ENCODE measurements at regions not wholly inside any gene's neighbourhood (a gene's known extent, or its start where the extent isn't known, plus 50 kb on each side); places are given as distances from the start of the nearest gene placed in this dataset.

DNA sequence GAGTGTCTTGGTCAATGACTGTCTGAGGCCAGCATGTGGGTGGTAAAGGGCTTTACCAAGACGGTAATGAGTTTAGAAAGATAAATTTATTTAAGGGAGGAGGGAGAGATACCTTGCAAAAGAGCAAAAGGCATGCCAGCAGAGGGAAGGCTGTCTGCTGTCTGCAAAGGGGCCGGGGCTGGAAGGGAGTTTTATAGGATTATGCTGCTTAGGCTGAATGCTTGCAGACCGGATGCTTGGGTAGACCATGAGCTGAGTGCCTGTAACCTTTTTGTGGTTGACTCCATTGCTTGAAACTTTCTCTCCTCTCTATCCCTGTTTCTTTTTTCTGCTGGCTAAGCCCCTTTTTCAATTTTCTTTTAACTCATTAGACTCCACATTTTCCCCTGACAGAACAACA is 1543.0 kb downstream of the OTOL1 start:
- ChIA-PET CTCF (ENCODE audit: low intra/inter-chr PET ratio) (no interaction called here), POLR2A (no interaction called here)
- no peaks in the 10 kb centered on the region for H3K9me1 ChIP-seq (ENCODE audit: control insufficient read depth, insufficient read depth, low read length)
- no TSS peak for BruUV-seq (replicated peaks)
- no peaks in the 10 kb centered on the region for H3K27me3 ChIP-seq (ENCODE audit: control insufficient read depth in 2 of 2, insufficient read depth in 2 of 2, low read length in 2 of 2)
- FAIRE-seq (no peak), ATAC-seq (no peak), DNase-seq (ENCODE audit: extremely low read depth in 1 of 4, low spot score in 3 of 4) (no peak)
- H3K4me2 ChIP-seq (ENCODE audit: insufficient read depth, low read length): no peak overlapping the region
- in situ Hi-C loops (cut with MboI) (no loop called here), intact Hi-C loops (cut with micrococcal nuclease) (no loop called here)
- no peaks in the 10 kb centered on the region for H3K9me3 ChIP-seq (replicated peaks; ENCODE audit: control insufficient read depth, insufficient read depth, low read depth, low read length)
- WGBS (ENCODE audit: insufficient coverage, low coverage, missing lambda C conversion rate): 4% methylated on average over 3 of the region's 3 CpGs
- no peak overlapping the region for H3K9ac ChIP-seq (ENCODE audit: insufficient read depth in 1 of 2, low read depth in 2 of 2, low read length in 2 of 2)
- no peak overlapping the region for H3K4me3 ChIP-seq
- no peaks in the 10 kb centered on the region for H3K79me2 ChIP-seq (ENCODE audit: control insufficient read depth, insufficient read depth, low read length)
- H4K20me1 ChIP-seq (replicated peaks; ENCODE audit: control insufficient read depth, insufficient read depth, low read length): no peaks in the 10 kb centered on the region
- TF ChIP-seq ZFPM2 (CRISPR knock-in tag; IDR thresholded peaks at IDR 0.05) (no peak), GATAD2A (IDR thresholded peaks at IDR 0.05) (no peak), MED1 (CRISPR knock-in tag; IDR thresholded peaks at IDR 0.05; ENCODE audit: borderline replicate concordance) (no peak), ZNF384 (IDR thresholded peaks at IDR 0.05; ENCODE audit: low read depth, low read length) (no peak), ZSCAN29 (IDR thresholded peaks at IDR 0.05) (no peak), TCF7 (IDR thresholded peaks at IDR 0.05; ENCODE audit: borderline replicate concordance) (no peak), CBFA2T2 (conservative IDR thresholded peaks at IDR 0.05) (no peak), CHD2 (IDR thresholded peaks at IDR 0.05; ENCODE audit: low read depth, low read length) (no peak), MYNN (IDR thresholded peaks at IDR 0.05) (no peak), MYNN (CRISPR knock-in tag; IDR thresholded peaks at IDR 0.05) (no peak), PCBP1 (IDR thresholded peaks at IDR 0.05; ENCODE audit: low read depth, low read length, poor library complexity, severe bottlenecking) (no peak), FOXA1 (IDR thresholded peaks at IDR 0.05; ENCODE audit: borderline replicate concordance) (no peak), XRCC3 (IDR thresholded peaks at IDR 0.05) (no peak), HSF4 (CRISPR knock-in tag; IDR thresholded peaks at IDR 0.05; ENCODE audit: borderline replicate concordance) (no peak), CTBP1 (IDR thresholded peaks at IDR 0.05; ENCODE audit: borderline replicate concordance) (no peak)
- TF ChIP-seq, protein P1, sequence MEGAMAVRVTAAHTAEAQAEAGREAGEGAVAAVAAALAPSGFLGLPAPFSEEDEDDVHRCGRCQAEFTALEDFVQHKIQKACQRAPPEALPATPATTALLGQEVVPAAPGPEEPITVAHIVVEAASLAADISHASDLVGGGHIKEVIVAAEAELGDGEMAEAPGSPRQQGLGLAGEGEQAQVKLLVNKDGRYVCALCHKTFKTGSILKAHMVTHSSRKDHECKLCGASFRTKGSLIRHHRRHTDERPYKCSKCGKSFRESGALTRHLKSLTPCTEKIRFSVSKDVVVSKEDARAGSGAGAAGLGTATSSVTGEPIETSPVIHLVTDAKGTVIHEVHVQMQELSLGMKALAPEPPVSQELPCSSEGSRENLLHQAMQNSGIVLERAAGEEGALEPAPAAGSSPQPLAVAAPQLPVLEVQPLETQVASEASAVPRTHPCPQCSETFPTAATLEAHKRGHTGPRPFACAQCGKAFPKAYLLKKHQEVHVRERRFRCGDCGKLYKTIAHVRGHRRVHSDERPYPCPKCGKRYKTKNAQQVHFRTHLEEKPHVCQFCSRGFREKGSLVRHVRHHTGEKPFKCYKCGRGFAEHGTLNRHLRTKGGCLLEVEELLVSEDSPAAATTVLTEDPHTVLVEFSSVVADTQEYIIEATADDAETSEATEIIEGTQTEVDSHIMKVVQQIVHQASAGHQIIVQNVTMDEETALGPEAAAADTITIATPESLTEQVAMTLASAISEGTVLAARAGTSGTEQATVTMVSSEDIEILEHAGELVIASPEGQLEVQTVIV (CRISPR knock-in tag; IDR thresholded peaks at IDR 0.05; ENCODE audit: borderline replicate concordance): no peak
- TF ChIP-seq, protein P2, sequence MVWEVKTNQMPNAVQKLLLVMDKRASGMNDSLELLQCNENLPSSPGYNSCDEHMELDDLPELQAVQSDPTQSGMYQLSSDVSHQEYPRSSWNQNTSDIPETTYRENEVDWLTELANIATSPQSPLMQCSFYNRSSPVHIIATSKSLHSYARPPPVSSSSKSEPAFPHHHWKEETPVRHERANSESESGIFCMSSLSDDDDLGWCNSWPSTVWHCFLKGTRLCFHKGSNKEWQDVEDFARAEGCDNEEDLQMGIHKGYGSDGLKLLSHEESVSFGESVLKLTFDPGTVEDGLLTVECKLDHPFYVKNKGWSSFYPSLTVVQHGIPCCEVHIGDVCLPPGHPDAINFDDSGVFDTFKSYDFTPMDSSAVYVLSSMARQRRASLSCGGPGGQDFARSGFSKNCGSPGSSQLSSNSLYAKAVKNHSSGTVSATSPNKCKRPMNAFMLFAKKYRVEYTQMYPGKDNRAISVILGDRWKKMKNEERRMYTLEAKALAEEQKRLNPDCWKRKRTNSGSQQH (CRISPR knock-in tag; IDR thresholded peaks at IDR 0.05): no peak
- TF ChIP-seq, protein P3, sequence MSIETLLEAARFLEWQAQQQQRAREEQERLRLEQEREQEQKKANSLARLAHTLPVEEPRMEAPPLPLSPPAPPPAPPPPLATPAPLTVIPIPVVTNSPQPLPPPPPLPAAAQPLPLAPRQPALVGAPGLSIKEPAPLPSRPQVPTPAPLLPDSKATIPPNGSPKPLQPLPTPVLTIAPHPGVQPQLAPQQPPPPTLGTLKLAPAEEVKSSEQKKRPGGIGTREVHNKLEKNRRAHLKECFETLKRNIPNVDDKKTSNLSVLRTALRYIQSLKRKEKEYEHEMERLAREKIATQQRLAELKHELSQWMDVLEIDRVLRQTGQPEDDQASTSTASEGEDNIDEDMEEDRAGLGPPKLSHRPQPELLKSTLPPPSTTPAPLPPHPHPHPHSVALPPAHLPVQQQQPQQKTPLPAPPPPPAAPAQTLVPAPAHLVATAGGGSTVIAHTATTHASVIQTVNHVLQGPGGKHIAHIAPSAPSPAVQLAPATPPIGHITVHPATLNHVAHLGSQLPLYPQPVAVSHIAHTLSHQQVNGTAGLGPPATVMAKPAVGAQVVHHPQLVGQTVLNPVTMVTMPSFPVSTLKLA (conservative IDR thresholded peaks at IDR 0.05): no peak
- TF ChIP-seq, protein P4, sequence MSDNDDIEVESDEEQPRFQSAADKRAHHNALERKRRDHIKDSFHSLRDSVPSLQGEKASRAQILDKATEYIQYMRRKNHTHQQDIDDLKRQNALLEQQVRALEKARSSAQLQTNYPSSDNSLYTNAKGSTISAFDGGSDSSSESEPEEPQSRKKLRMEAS (CRISPR knock-in tag; IDR thresholded peaks at IDR 0.05): no peak
- TF ChIP-seq, protein P5, sequence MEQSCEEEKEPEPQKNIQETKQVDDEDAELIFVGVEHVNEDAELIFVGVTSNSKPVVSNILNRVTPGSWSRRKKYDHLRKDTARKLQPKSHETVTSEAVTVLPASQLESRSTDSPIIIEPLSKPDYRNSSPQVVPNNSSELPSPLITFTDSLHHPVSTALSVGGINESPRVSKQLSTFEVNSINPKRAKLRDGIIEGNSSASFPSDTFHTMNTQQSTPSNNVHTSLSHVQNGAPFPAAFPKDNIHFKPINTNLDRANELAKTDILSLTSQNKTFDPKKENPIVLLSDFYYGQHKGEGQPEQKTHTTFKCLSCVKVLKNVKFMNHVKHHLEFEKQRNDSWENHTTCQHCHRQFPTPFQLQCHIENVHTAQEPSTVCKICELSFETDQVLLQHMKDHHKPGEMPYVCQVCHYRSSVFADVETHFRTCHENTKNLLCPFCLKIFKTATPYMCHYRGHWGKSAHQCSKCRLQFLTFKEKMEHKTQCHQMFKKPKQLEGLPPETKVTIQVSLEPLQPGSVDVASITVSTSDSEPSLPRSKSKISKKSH (CRISPR knock-in tag; IDR thresholded peaks at IDR 0.05): no peak
- no peaks in the 10 kb centered on the region for H3K36me3 ChIP-seq (ENCODE audit: control insufficient read depth, insufficient read depth, low read length)
- H3K4me1 ChIP-seq (replicated peaks in 1 of 2; ENCODE audit: control insufficient read depth in 2 of 2, insufficient read depth in 2 of 2, low read length in 2 of 2): no peaks in the 10 kb centered on the region
- H2AFZ ChIP-seq (ENCODE audit: low read depth, low read length): no peak overlapping the region
- H3K27ac ChIP-seq (ENCODE audit: extremely low read depth, low read depth, low read length): no peak overlapping the region
